GM18861 (cell line): ENCODE measurements at regions not wholly inside any gene's neighbourhood (a gene's known extent, or its start where the extent isn't known, plus 50 kb on each side); places are given as distances from the start of the nearest gene placed in this dataset.
"Not testable (repeated sequence)": the region's sequence is repeated elsewhere in the genome, so short reads cannot be mapped to it uniquely, and the experiment has no call there.

ENCODE experiments used
- ATAC-seq: cut with Tn5 transposase; IDR thresholded peaks from one replicate; pipeline ENCODE4 v1.9.1; 2021; ENCODE audit not compliant: unreplicated experiment

DNA sequence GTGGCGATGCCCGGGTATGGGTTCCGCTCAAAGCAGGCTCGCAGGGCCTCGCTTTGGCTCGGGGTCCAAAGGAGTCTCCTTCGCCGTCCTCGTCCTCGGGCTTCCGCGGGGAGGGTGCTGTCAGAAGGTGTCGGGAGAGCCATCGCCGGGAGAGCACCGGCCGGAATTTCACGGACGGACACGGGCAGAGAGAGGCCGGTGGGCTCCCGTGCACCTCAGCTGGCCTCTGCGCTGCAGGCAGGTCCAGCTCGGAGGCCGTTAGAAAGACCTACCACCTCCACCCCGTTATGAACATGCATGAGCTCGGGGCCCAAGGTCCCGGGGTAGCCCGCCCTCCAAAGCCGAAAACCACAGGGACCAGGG, 1846.0 kb upstream of the DEFB115 start:
- not testable (repeated sequence) for ATAC-seq

DNA sequence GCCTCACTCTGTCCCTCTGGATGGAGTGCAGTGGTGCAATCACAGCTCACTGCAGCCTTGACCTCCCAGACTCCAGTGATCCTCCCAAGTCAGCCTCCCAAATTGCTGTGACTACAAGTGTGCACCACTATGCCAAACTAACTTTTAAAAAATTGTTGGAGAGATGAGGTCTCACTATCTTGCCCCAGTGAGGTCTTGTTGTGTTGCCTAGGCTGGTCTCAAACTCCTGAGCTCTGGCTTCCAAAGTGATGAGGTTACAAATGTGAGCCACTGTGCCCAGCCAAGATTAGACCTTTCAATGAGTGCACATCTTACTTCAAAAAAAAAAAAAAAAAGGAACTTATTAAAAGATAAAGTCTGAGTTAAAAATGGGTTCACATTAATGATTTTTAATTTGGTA, 1838.1 kb upstream of the DEFB115 start:
- no peak for ATAC-seq

GRCh38 chr20:29427201-29428060, 1830.0 kb upstream of the DEFB115 start:
- no peak for ATAC-seq

GRCh38 chr20:29430531-29430930, 1826.9 kb upstream of the DEFB115 start:
- ATAC-seq = no peak

DNA sequence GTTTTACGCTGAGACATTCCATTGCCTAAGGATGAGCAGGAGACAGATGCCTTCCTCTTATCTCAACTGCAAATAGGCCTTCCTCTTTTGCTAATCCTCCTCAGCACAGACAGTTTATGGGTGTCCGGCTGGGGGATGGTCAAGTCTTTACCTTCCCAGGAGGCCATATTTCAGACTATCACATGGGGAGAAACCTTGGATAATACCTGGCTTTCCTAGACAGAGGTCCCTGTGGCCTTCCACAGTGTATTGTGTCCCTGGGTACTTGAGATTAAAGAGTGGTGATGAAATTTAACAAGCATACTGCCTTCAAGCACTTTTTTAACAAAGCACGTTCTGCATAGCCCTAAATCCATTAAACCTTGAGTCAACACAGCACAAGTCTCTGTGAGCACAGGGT, 1816.7 kb upstream of the DEFB115 start:
- ATAC-seq = not testable (repeated sequence)

DNA sequence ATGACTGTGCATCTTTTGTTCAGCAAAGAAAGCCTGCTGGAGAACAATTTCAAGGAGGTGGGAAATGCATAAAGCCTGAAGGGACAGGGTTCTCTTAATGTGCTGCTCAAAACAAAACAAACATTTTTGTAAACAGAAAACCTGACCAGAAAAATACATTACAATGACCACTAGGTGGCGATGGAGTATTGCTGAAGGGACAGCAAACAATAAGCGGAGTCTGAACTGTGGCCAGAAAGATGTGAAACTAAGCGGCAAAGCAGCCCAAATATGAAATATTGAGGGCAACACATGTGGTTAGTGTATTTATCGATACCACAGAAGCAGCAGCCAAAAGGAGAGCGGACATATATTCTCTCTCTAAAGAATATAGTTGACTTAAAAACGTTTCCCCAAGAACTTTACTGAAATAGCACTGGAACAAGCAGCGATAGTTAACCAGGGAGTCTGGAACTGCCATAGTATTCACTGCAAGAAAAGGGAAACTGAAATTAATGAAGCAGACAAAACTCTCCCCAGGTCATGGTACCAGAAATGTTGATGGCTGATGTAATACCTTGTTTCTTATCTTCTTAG, 1814.2 kb upstream of the DEFB115 start:
- not testable (repeated sequence) for ATAC-seq

DNA sequence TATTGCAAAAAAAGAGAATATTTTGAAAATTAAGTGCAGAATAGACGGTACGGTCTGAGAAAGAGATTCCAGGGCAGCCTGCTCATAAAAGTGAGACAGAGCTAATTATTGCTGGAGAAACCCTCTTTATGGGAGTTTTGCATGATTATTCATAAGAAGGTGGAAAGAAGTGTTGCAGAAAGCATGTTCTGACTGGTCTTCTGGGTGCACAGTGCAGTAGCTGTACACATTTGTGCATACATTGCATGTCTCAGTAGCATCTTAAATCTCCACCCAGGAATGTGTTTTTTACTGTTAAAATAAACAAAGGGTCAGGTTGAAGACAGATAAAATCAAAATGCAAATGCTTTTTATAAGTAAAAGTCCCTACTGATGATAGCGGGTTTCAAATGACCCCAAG, 1813.6 kb upstream of the DEFB115 start:
- ATAC-seq = peak; percentile 72

- peak; percentile 42 for ATAC-seq
Measured at GRCh38 chr20:29445050-29445907, 1812.2 kb upstream of the DEFB115 start.

DNA sequence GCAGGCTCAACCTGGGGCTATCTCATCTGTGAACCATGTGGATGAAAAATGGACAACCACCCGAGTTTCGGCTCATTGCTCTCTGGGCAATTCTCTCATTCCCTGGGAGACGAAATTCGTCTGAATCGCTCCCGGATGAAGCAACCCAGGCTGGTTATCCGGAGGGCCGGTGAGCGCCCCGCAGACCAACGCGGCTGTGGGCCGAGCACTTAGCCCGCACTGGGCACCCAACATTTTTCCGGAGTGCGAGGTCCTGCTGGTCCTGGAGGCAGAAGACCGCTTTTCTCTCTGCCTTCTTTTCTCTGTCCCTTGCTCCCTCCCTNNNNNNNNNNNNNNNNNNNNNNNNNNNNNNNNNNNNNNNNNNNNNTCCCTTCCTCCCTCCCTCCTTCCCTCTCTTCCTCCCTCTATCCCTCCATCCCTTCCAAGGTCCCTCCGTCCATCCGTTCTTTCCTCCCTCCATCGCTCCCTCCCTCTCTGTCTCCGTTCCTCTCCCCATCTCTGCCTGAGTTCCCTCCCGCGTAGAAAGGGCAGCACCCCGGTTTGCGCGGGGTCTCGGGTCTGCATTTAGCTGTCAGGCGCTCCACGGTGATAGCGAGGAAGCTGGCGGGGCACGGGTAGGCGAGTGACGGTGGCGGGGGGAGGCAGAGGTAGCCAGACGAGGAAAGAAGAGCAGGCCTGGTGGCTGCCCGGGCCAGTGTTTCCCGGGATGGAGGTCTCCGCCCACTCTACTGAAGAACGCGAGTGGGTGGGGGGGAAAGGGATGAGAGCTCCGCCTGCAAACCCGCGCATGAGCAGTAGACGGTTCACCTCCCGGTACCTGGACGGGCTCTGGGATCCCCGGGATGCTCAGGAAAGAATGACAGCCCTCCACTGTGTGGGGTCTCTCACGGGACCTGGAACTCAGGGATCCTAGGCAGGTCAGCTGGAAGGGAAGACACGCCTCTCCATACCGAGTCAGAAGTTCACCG, 1809.7 kb upstream of the DEFB115 start:
- not testable (repeated sequence) for ATAC-seq

DNA sequence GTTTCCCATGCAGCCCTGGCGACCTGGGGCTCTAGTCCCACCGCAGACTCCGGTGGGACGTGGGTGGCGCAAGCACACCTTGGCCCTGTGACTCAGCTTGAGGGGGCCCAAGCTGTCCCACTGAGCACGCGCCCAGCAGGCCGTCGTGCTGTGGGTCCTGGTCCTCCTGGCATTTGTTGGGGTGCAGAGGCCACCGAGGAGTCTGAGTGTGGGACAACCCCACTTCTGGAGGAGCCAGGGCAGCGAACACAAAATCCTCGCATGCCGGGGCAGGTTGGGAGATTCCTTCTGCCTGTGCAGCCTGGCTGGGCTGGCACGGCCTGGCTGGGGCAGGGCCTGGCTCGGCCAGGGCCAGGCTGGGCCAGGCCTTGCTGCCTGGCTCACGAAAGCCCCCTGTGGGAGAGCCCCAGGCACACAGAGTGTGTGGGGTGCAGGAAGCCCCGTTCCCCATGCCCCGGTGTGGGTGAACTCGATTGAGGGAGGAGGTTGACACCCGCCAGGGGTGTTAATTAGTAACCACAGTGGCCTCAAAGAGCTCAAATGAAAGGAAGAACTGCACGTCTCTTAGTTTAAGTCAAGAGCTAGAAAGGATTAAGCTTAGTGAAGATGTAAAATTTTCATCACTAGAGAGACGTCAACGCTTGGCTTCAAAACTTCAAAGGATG, 1808.5 kb upstream of the DEFB115 start:
- no peak for ATAC-seq

DNA sequence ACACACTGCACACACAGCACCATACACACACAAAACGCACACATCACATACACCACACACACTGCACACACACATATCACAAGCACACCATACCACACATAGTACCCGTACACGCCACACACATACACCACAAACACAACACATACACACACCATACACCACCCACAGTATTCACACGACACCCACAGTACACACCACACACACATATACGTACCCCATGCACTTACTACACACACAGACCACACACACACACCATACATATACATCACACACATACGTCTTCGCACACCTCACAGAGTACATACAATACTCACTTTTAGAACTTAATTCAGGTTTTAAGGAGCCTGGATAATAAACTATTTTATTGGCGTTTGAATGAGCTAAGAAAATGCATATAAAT, 1805.3 kb upstream of the DEFB115 start:
- no peak for ATAC-seq

- ATAC-seq = not testable (repeated sequence)
Measured at GRCh38 chr20:29456987-29457693, 1800.3 kb upstream of the DEFB115 start.

- ATAC-seq = no peak
Measured at GRCh38 chr20:29472606-29473005, 1784.9 kb upstream of the DEFB115 start.

DNA sequence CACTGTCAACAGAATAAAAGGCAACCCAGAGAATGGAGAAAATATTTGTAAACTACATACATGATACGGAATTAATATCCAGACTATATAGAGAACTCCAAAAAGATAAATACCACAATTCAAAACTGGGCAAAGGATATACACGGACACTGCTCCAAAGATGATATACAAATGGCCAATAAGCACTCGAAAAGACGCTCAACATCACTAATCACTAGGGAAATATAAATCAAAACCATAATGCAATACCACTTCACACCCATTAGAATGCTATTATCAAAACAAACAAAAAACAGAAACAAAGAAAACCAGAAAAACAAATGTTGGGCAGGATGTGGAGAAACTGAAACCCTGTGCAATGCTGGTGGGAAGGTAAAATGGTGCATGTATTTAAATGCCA, 1764.6 kb upstream of the DEFB115 start:
- not testable (repeated sequence) for ATAC-seq

DNA sequence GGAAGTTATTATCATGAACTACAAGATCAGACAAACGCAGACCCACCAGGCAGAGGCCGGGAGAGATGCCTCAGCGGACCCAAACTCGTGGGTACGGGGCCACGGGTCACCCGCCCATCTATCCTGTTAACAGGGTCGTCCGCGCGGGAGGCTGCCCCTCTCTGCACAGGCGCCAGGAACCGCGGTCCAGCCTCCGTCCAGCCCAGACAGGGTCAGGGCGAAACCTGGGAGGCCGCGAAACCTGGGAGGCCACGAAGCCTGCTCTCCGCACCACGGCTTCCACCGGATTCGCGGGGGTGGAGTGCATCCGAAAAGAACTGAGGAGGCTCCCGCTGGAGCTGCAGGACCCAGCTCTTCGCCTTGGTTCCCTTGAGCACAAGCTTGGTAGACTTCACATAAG, 1760.7 kb upstream of the DEFB115 start:
- ATAC-seq = not testable (repeated sequence)

DNA sequence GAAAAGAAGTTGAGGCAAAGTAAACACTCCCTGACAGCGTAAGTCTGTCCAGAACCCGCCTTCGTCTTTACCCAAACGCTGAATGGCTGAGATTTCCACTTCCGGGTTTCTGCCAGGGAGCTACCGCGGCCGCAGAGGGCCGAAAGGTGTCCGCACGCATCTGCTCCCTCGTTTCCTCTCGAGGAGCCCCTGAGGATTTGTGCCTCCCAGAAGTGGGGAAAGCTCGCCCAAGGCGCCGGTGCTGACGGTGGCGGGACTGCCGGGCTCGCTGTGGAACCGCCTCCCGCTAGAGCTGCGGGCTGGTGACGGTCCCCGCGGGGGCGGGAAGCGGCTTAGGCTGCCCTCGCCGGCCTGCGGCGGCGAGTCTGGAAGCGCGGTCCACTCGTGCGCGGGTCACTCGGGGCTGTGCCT, 1760.2 kb upstream of the DEFB115 start:
- ATAC-seq = no peak

GRCh38 chr20:29497684-29498083, 1759.8 kb upstream of the DEFB115 start:
- not testable (repeated sequence) for ATAC-seq

GRCh38 chr20:29500738-29501137, 1756.7 kb upstream of the DEFB115 start:
- not testable (repeated sequence) for ATAC-seq

- ATAC-seq = not testable (repeated sequence)
Measured at GRCh38 chr20:29514634-29515033, 1742.8 kb upstream of the DEFB115 start.
